ENCODE measurements at regions not wholly inside any gene's neighbourhood (a gene's known extent, or its start where the extent isn't known, plus 50 kb on each side); places are given as distances from the start of the nearest gene placed in this dataset.
"Not testable (repeated sequence)": the region's sequence is repeated elsewhere in the genome, so short reads cannot be mapped to it uniquely, and the experiment has no call there.

DNA sequence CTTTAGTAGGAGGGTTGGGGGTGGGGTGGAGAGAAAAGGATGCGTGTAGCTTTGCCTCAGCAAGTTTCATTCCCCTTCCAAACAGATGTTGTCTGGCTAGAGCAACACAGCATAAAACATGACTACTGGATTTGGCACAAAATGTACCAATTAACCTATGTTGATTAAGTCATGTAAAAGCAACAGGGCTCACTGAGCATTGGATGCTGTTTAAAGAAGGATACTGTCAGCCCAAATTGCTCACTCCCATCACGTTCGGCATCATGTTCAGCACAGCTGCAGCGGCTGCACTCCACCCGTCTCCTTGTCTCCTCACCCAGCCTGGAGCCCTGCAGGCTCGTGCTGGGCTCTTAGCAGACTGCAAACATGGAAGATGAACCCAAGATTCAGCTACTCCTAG, 77.5 kb downstream of the DLEU7 start:
- no peaks in the 10 kb centered on the region for H3K36me3 ChIP-seq
- H3K9ac ChIP-seq (ENCODE audit: low read depth in 2 of 2, low read length in 2 of 2) = no peak overlapping the region
- TF ChIP-seq, protein P1, sequence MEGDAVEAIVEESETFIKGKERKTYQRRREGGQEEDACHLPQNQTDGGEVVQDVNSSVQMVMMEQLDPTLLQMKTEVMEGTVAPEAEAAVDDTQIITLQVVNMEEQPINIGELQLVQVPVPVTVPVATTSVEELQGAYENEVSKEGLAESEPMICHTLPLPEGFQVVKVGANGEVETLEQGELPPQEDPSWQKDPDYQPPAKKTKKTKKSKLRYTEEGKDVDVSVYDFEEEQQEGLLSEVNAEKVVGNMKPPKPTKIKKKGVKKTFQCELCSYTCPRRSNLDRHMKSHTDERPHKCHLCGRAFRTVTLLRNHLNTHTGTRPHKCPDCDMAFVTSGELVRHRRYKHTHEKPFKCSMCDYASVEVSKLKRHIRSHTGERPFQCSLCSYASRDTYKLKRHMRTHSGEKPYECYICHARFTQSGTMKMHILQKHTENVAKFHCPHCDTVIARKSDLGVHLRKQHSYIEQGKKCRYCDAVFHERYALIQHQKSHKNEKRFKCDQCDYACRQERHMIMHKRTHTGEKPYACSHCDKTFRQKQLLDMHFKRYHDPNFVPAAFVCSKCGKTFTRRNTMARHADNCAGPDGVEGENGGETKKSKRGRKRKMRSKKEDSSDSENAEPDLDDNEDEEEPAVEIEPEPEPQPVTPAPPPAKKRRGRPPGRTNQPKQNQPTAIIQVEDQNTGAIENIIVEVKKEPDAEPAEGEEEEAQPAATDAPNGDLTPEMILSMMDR (IDR thresholded peaks at IDR 0.05) = no peak
- no peak overlapping the region for H3K4me3 ChIP-seq
- no peak overlapping the region for H3K27ac ChIP-seq
- no peaks in the 10 kb centered on the region for H3K9me3 ChIP-seq
- no peaks in the 10 kb centered on the region for H3K4me1 ChIP-seq
- intact Hi-C loops (cut with DNase I) = no loop called here
- H3K27me3 ChIP-seq = no peaks in the 10 kb centered on the region
- DNase-seq = no peak

GRCh38 chr13:50766695-50767094, 76.8 kb downstream of the DLEU7 start:
- DNase-seq = no peak
- Histone ChIP-seq H3K9ac (ENCODE audit: low read depth in 2 of 2, low read length in 2 of 2) (no peak overlapping the region), H3K4me3 (no peak overlapping the region), H3K36me3 (no peaks in the 10 kb centered on the region), H3K9me3 (no peaks in the 10 kb centered on the region), H3K27me3 (no peaks in the 10 kb centered on the region), H3K27ac (no peak overlapping the region), H3K4me1 (no peaks in the 10 kb centered on the region)
- TF ChIP-seq, protein P1 (IDR thresholded peaks at IDR 0.05) = no peak
- intact Hi-C loops (cut with DNase I) = no loop called here

DNA sequence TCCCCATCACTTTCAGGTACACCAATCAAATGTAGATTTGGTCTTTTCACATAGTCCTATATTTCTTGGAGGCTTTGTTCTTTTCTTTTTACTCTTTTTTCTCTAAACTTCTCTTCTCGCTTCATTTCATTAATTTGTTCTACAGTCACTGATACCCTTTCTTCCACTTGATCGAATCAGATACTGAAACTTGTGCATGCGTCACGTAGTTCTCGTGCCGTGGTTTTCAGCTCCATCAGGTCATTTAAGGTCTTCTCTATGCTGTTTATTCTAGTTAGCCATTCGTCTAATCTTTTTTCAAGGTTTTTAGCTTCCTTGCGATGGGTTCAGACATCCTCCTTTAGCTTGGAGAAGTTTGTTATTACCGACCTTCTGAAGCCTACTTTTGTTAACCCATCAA, 70.6 kb downstream of the DLEU7 start:
- DNase-seq = not testable (repeated sequence)

More for the DNA sequence above, 70.6 kb downstream of the DLEU7 start:
- H3K4me1 ChIP-seq; H3K36me3 ChIP-seq; H3K4me3 ChIP-seq; H3K9ac ChIP-seq (ENCODE audit: low read depth in 2 of 2, low read length in 2 of 2); H3K27ac ChIP-seq; intact Hi-C loops (cut with DNase I); H3K27me3 ChIP-seq; H3K9me3 ChIP-seq: not testable (repeated sequence)

Data from colonic mucosa (tissue), 4 donors.